ENCODE measurements at regions not wholly inside any gene's neighbourhood (a gene's known extent, or its start where the extent isn't known, plus 50 kb on each side); places are given as distances from the start of the nearest gene placed in this dataset.

DNA sequence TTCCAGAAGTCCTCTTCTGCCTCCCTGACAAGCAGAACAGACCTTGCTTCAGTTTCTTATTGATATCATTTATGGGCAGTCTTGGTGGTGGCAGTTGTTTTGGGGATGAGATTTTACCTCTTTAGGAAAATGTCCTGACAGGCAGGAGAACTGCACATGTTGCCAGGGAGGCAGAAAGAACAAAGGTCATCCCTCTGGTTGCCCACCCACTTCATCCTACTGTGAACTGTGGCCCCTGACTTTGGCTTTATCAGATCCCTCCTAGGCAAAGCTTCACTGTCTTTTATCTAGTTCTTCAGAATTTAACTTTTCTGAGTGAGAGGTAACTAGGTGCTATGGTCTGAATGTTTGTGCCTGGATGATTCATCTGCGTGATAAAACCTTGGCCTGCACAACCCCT lies 2071.3 kb upstream of the CELF4 start:
- Histone ChIP-seq H3K27ac (replicated peaks; ENCODE audit: low read length) (no peak overlapping the region), H3K9ac (ENCODE audit: low read depth, low read length, poor library complexity) (no peak overlapping the region), H3K4me3 (ENCODE audit: low read length in 2 of 2) (no peak overlapping the region), H4K8ac (ENCODE audit: low read depth, low read length) (no peak overlapping the region), H4K91ac (ENCODE audit: low read depth, low read length, poor library complexity) (no peak overlapping the region), H2BK12ac (ENCODE audit: low read length) (no peak overlapping the region), H3K4ac (ENCODE audit: low read length) (no peak overlapping the region), H3K36me3 (replicated peaks in 1 of 2; ENCODE audit: control insufficient read depth in 2 of 2, insufficient read depth in 2 of 2, low read length in 2 of 2) (no peaks in the 10 kb centered on the region), H3K79me1 (ENCODE audit: low read depth, low read length) (no peaks in the 10 kb centered on the region), H2AFZ (ENCODE audit: low read length) (no peak overlapping the region), H2BK5ac (ENCODE audit: low read length) (no peak overlapping the region), H3K27me3 (ENCODE audit: control insufficient read depth in 3 of 3, insufficient read depth in 3 of 3, low read depth in 1 of 3, low read length in 3 of 3) (no peaks in the 10 kb centered on the region), H2AK5ac (ENCODE audit: low read depth, low read length) (no peak overlapping the region), H2BK120ac (ENCODE audit: low read depth, low read length) (no peak overlapping the region), H3K4me2 (ENCODE audit: insufficient read depth, low read length, poor library complexity, severe bottlenecking) (no peak overlapping the region), H3K14ac (ENCODE audit: low read length) (no peak overlapping the region), H3K18ac (ENCODE audit: low read length) (no peak overlapping the region), H3K4me1 (ENCODE audit: control insufficient read depth in 2 of 2, insufficient read depth in 1 of 2, low read depth in 1 of 2, low read length in 2 of 2) (peaks cover 0 to 1% of the 10 kb centered on the region in 2 donors), H3K23ac (ENCODE audit: low read depth, low read length, poor library complexity) (no peak overlapping the region), H2BK15ac (ENCODE audit: low read length) (no peak overlapping the region), H3K9me3 (replicated peaks in 1 of 2; ENCODE audit: control insufficient read depth in 2 of 2, insufficient read depth in 1 of 2, low read depth in 1 of 2, low read length in 2 of 2) (no peaks in the 10 kb centered on the region)
- DNase-seq (ENCODE audit: low spot score): no peak
- no CpG with 5 or more reads among the region's 1 CpG for WGBS, 2 donors (ENCODE audit: extremely low coverage in 2 of 2, insufficient read length in 2 of 2, insufficient replicate concordance in 1 of 2)

DNA sequence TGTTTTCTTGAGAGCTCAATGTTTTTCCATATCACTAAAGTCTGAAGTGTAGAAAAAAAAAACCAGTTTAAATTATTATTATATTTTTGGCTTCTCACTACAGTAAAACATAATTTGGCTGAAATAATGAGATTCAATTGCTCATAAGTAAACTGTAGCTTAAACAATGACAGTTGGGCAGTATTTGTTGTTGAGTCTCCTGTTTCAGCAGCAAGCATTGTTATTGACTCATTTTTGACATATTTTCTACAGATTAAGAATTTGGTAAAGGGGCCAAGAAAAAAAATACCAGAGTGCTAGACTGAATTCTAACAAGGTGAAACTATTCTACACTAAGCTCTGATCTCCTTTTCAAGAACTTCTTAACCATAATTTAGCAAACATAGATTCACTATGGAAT lies 2070.4 kb upstream of the CELF4 start:
- no peaks in the 10 kb centered on the region for H3K27me3 ChIP-seq (ENCODE audit: control insufficient read depth in 3 of 3, insufficient read depth in 3 of 3, low read depth in 1 of 3, low read length in 3 of 3)
- no peak overlapping the region for H3K9ac ChIP-seq (ENCODE audit: low read depth, low read length, poor library complexity)
- H2BK12ac ChIP-seq (ENCODE audit: low read length): no peak overlapping the region
- H3K9me3 ChIP-seq (replicated peaks in 1 of 2; ENCODE audit: control insufficient read depth in 2 of 2, insufficient read depth in 1 of 2, low read depth in 1 of 2, low read length in 2 of 2): no peaks in the 10 kb centered on the region
- H3K4me2 ChIP-seq (ENCODE audit: insufficient read depth, low read length, poor library complexity, severe bottlenecking): no peak overlapping the region
- no peak for DNase-seq (ENCODE audit: low spot score)
- H2AFZ ChIP-seq (ENCODE audit: low read length): no peak overlapping the region
- H3K4me3 ChIP-seq (ENCODE audit: low read length in 2 of 2): no peak overlapping the region
- H3K4me1 ChIP-seq (ENCODE audit: control insufficient read depth in 2 of 2, insufficient read depth in 1 of 2, low read depth in 1 of 2, low read length in 2 of 2): peaks cover 0 to 5% of the 10 kb centered on the region in 2 donors
- no peak overlapping the region for H3K23ac ChIP-seq (ENCODE audit: low read depth, low read length, poor library complexity)
- H2BK5ac ChIP-seq (ENCODE audit: low read length): no peak overlapping the region
- no peak overlapping the region for H3K27ac ChIP-seq (replicated peaks; ENCODE audit: low read length)
- no peaks in the 10 kb centered on the region for H3K79me1 ChIP-seq (ENCODE audit: low read depth, low read length)
- no peak overlapping the region for H2BK15ac ChIP-seq (ENCODE audit: low read length)
- no peak overlapping the region for H3K4ac ChIP-seq (ENCODE audit: low read length)
- no peak overlapping the region for H2AK5ac ChIP-seq (ENCODE audit: low read depth, low read length)
- H2BK120ac ChIP-seq (ENCODE audit: low read depth, low read length): no peak overlapping the region
- H3K18ac ChIP-seq (ENCODE audit: low read length): no peak overlapping the region
- no peaks in the 10 kb centered on the region for H3K36me3 ChIP-seq (replicated peaks in 1 of 2; ENCODE audit: control insufficient read depth in 2 of 2, insufficient read depth in 2 of 2, low read length in 2 of 2)
- no peak overlapping the region for H4K8ac ChIP-seq (ENCODE audit: low read depth, low read length)
- no peak overlapping the region for H3K14ac ChIP-seq (ENCODE audit: low read length)
- H4K91ac ChIP-seq (ENCODE audit: low read depth, low read length, poor library complexity): no peak overlapping the region

DNA sequence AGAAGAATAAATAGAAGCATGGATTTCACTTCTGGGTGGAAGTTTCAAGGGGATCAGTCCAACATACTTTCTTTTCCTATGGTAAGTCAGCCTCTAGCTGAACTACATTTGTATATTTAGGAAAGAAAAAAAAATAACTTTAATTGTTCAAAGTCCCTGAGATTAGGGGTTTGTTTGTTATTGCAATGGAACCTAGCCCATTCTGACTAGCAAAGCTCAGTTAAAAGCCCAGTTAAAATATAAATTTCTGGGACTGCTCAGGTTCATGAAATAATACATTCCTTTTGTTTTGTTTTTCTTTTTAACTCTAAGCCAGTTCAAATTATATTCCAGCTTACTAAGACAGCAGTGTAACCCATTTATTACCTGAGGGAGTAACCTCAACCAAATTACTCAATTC lies 2069.6 kb upstream of the CELF4 start:
- no peak overlapping the region for H3K27ac ChIP-seq (replicated peaks; ENCODE audit: low read length)
- no peak overlapping the region for H3K14ac ChIP-seq (ENCODE audit: low read length)
- no peak overlapping the region for H4K8ac ChIP-seq (ENCODE audit: low read depth, low read length)
- no peak overlapping the region for H2BK120ac ChIP-seq (ENCODE audit: low read depth, low read length)
- H3K36me3 ChIP-seq (replicated peaks in 1 of 2; ENCODE audit: control insufficient read depth in 2 of 2, insufficient read depth in 2 of 2, low read length in 2 of 2): no peaks in the 10 kb centered on the region
- no peak overlapping the region for H3K4me3 ChIP-seq (ENCODE audit: low read length in 2 of 2)
- no peak for DNase-seq (ENCODE audit: low spot score)
- H4K91ac ChIP-seq (ENCODE audit: low read depth, low read length, poor library complexity): no peak overlapping the region
- no peak overlapping the region for H2AK5ac ChIP-seq (ENCODE audit: low read depth, low read length)
- H3K79me1 ChIP-seq (ENCODE audit: low read depth, low read length): no peaks in the 10 kb centered on the region
- H3K18ac ChIP-seq (ENCODE audit: low read length): no peak overlapping the region
- H3K4me1 ChIP-seq (ENCODE audit: control insufficient read depth in 2 of 2, insufficient read depth in 1 of 2, low read depth in 1 of 2, low read length in 2 of 2): peaks cover 0 to 5% of the 10 kb centered on the region in 2 donors
- H3K9ac ChIP-seq (ENCODE audit: low read depth, low read length, poor library complexity): no peak overlapping the region
- no peak overlapping the region for H2BK5ac ChIP-seq (ENCODE audit: low read length)
- H2AFZ ChIP-seq (ENCODE audit: low read length): no peak overlapping the region
- H3K4me2 ChIP-seq (ENCODE audit: insufficient read depth, low read length, poor library complexity, severe bottlenecking): no peak overlapping the region
- no peak overlapping the region for H2BK15ac ChIP-seq (ENCODE audit: low read length)
- no peak overlapping the region for H2BK12ac ChIP-seq (ENCODE audit: low read length)
- no peak overlapping the region for H3K4ac ChIP-seq (ENCODE audit: low read length)
- H3K23ac ChIP-seq (ENCODE audit: low read depth, low read length, poor library complexity): no peak overlapping the region
- H3K27me3 ChIP-seq (ENCODE audit: control insufficient read depth in 3 of 3, insufficient read depth in 3 of 3, low read depth in 1 of 3, low read length in 3 of 3): no peaks in the 10 kb centered on the region
- no peaks in the 10 kb centered on the region for H3K9me3 ChIP-seq (replicated peaks in 1 of 2; ENCODE audit: control insufficient read depth in 2 of 2, insufficient read depth in 1 of 2, low read depth in 1 of 2, low read length in 2 of 2)

DNA sequence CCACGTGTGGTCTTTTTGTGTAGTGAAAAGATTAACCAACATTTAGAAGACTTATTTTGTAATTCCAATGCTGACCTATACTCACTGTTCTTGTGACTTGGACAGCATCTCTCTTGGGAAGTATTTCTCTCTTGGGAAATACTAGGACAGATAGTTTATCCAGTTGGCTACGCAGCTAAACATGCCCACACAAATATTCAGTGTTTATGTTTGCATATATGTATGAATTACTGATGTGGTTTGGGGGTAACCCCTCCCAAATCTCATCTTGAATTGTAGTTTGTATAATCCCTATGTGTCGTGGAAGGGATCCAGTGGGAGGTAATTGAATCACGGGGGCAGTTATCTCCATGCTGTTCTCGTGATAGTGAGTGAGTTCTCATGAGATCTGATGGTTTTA lies 2062.3 kb upstream of the CELF4 start:
- H3K4ac ChIP-seq (ENCODE audit: low read length): no peak overlapping the region
- H3K4me1 ChIP-seq (ENCODE audit: control insufficient read depth in 2 of 2, insufficient read depth in 1 of 2, low read depth in 1 of 2, low read length in 2 of 2): peaks cover 0 to 5% of the 10 kb centered on the region in 2 donors
- no peak overlapping the region for H2AFZ ChIP-seq (ENCODE audit: low read length)
- H2BK120ac ChIP-seq (ENCODE audit: low read depth, low read length): no peak overlapping the region
- H2BK15ac ChIP-seq (ENCODE audit: low read length): no peak overlapping the region
- no peak overlapping the region for H2BK5ac ChIP-seq (ENCODE audit: low read length)
- no peaks in the 10 kb centered on the region for H3K9me3 ChIP-seq (replicated peaks in 1 of 2; ENCODE audit: control insufficient read depth in 2 of 2, insufficient read depth in 1 of 2, low read depth in 1 of 2, low read length in 2 of 2)
- H3K14ac ChIP-seq (ENCODE audit: low read length): no peak overlapping the region
- no peak for DNase-seq (ENCODE audit: low spot score)
- no peak overlapping the region for H4K8ac ChIP-seq (ENCODE audit: low read depth, low read length)
- H2AK5ac ChIP-seq (ENCODE audit: low read depth, low read length): no peak overlapping the region
- no peak overlapping the region for H3K23ac ChIP-seq (ENCODE audit: low read depth, low read length, poor library complexity)
- H4K91ac ChIP-seq (ENCODE audit: low read depth, low read length, poor library complexity): no peak overlapping the region
- WGBS, 2 donors (ENCODE audit: extremely low coverage in 2 of 2, insufficient read length in 2 of 2, insufficient replicate concordance in 1 of 2): no CpG with 5 or more reads among the region's 5 CpGs
- no peak overlapping the region for H3K27ac ChIP-seq (replicated peaks; ENCODE audit: low read length)
- no peak overlapping the region for H3K9ac ChIP-seq (ENCODE audit: low read depth, low read length, poor library complexity)
- no peak overlapping the region for H2BK12ac ChIP-seq (ENCODE audit: low read length)
- H3K79me1 ChIP-seq (ENCODE audit: low read depth, low read length): peaks cover 2% of the 10 kb centered on the region
- no peak overlapping the region for H3K4me2 ChIP-seq (ENCODE audit: insufficient read depth, low read length, poor library complexity, severe bottlenecking)
- H3K27me3 ChIP-seq (ENCODE audit: control insufficient read depth in 3 of 3, insufficient read depth in 3 of 3, low read depth in 1 of 3, low read length in 3 of 3): no peaks in the 10 kb centered on the region
- no peak overlapping the region for H3K4me3 ChIP-seq (ENCODE audit: low read length in 2 of 2)
- no peak overlapping the region for H3K18ac ChIP-seq (ENCODE audit: low read length)
- no peaks in the 10 kb centered on the region for H3K36me3 ChIP-seq (replicated peaks in 1 of 2; ENCODE audit: control insufficient read depth in 2 of 2, insufficient read depth in 2 of 2, low read length in 2 of 2)

All from neuronal stem cell (in vitro differentiated cells).